Right lobe of liver (tissue), 4 donors: ENCODE measurements at regions not wholly inside any gene's neighbourhood (a gene's known extent, or its start where the extent isn't known, plus 50 kb on each side); places are given as distances from the start of the nearest gene placed in this dataset.
"Not testable (repeated sequence)": the region's sequence is repeated elsewhere in the genome, so short reads cannot be mapped to it uniquely, and the experiment has no call there.

ENCODE experiments used
- POLR2A ChIP-seq: fragments of 450-650 bp; IDR thresholded peaks from one replicate; pipeline ENCODE4 v1.6.1; 2017; ENCODE audit warnings: antibody characterized with exemption, mild to moderate bottlenecking
- TF ChIP-seq, protein P1 (sequence below), 4 donors: fragments of 200-600 bp in 3 of 4; fragments of 450-650 bp in 1 of 4; IDR thresholded peaks; one replicate each; pipeline versions ENCODE4 v1.5.1 to v1.8.0; 2016 to 2022; ENCODE audit warnings: antibody characterized with exemption in 4 of 4, mild to moderate bottlenecking in 2 of 4
- donor health status: DM: no; HTN: no; CAD: no.
- donor health status: DM: no; HTN: no; CAD: no.
- donor health status: DM: no; HTN: yes; CAD: no.

DNA sequence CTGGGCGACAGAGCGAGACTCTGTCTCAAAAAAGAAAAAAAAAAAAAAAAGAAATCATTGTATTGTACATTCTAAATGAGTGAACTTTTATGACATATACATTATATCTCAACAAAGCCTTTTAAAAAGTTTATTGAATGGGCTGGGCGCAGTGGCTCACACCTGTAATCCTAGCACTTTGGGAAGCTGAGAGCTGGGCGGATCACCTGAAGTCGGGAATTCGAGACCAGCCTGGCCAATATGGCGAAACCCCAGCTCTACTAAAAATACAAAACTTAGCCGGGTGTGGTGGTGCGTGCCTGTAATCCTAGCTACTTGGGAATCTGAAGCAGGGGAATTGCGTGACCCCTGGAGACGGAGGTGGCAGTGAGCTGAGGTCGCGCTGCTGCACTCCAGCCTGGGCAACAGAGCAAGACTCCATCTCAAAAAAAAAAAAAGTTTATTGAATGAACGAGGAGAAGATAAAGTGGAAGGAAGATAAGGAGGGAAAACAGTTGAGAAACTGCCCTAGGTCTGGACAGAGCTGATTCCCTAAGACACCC is 71.9 kb upstream of the NBPF3 start:
- TF ChIP-seq, protein P1, sequence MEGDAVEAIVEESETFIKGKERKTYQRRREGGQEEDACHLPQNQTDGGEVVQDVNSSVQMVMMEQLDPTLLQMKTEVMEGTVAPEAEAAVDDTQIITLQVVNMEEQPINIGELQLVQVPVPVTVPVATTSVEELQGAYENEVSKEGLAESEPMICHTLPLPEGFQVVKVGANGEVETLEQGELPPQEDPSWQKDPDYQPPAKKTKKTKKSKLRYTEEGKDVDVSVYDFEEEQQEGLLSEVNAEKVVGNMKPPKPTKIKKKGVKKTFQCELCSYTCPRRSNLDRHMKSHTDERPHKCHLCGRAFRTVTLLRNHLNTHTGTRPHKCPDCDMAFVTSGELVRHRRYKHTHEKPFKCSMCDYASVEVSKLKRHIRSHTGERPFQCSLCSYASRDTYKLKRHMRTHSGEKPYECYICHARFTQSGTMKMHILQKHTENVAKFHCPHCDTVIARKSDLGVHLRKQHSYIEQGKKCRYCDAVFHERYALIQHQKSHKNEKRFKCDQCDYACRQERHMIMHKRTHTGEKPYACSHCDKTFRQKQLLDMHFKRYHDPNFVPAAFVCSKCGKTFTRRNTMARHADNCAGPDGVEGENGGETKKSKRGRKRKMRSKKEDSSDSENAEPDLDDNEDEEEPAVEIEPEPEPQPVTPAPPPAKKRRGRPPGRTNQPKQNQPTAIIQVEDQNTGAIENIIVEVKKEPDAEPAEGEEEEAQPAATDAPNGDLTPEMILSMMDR (IDR thresholded peaks at IDR 0.05), result not testable (repeated sequence)
- not testable (repeated sequence) for TF ChIP-seq POLR2A
